ENCODE measurements at regions not wholly inside any gene's neighbourhood (a gene's known extent, or its start where the extent isn't known, plus 50 kb on each side); places are given as distances from the start of the nearest gene placed in this dataset.

- TF ChIP-seq POLR2A (IDR thresholded peaks at IDR 0.05; ENCODE audit: low read length) = no peak
- TF ChIP-seq GATA1 (IDR thresholded peaks at IDR 0.05; ENCODE audit: low read depth, low read length) = no peak
Measured at GRCh38 chr17:22703204-22703603, 1010.9 kb downstream of the KCNJ18 start.
